AG10803 (cell line): ENCODE measurements at regions not wholly inside any gene's neighbourhood (a gene's known extent, or its start where the extent isn't known, plus 50 kb on each side); places are given as distances from the start of the nearest gene placed in this dataset.

ENCODE experiments used
- DNase-seq: peaks from one replicate; pipeline ENCODE4 v3.0.0; 2010; ENCODE audit warnings: low read depth
- H3K4me3 ChIP-seq: 2 replicates; pipeline ENCODE4 v1.5.1; 2011; ENCODE audit warnings: mild to moderate bottlenecking, low read length, control low read depth
- CTCF ChIP-seq: conservative IDR thresholded peaks from 2 replicates; pipeline ENCODE4 v1.5.1; 2011; ENCODE audit warnings: mild to moderate bottlenecking, low read length, control low read depth, inconsistent platforms

- TF ChIP-seq CTCF: no peak
- DNase-seq: no peak
- no peak overlapping the region for H3K4me3 ChIP-seq
Observed at GRCh38 chr17:77462090-77462489, 321.3 kb downstream of the SEC14L1 start.

GRCh38 chr17:77462553-77463497, 322.1 kb downstream of the SEC14L1 start:
- no peak for TF ChIP-seq CTCF
- no peak overlapping the region for H3K4me3 ChIP-seq
- no peak for DNase-seq

- DNase-seq: no peak
- no peak overlapping the region for H3K4me3 ChIP-seq
- TF ChIP-seq CTCF: no peak
Observed at GRCh38 chr17:77464988-77465357, 324.2 kb downstream of the SEC14L1 start.

- no peak overlapping the region for H3K4me3 ChIP-seq
- TF ChIP-seq CTCF: no peak
- DNase-seq: peak; percentile 68
Observed at GRCh38 chr17:77465358-77466041, 324.7 kb downstream of the SEC14L1 start.

- no peak for TF ChIP-seq CTCF
- DNase-seq: no peak
- no peak overlapping the region for H3K4me3 ChIP-seq
Observed at GRCh38 chr17:77466140-77466539, 325.4 kb downstream of the SEC14L1 start.

- TF ChIP-seq CTCF: no peak
- no peak overlapping the region for H3K4me3 ChIP-seq
- DNase-seq: no peak
Observed at GRCh38 chr17:77466596-77467223, 325.9 kb downstream of the SEC14L1 start.

GRCh38 chr17:77467521-77467920, 326.8 kb downstream of the SEC14L1 start:
- no peak overlapping the region for H3K4me3 ChIP-seq
- DNase-seq: no peak
- no peak for TF ChIP-seq CTCF
